CD4-positive, alpha-beta T cell treated with Interleukin-21 for 1 hour (primary cell): ENCODE measurements at regions not wholly inside any gene's neighbourhood (a gene's known extent, or its start where the extent isn't known, plus 50 kb on each side); places are given as distances from the start of the nearest gene placed in this dataset.
"Not testable (repeated sequence)": the region's sequence is repeated elsewhere in the genome, so short reads cannot be mapped to it uniquely, and the experiment has no call there.

Source experiments
- DNase-seq: peaks from one replicate; pipeline ENCODE4 v3.0.0-alpha.2; 2020

GRCh38 chr3:69480986-69481385 is 95.1 kb upstream of the FRMD4B start:
- DNase-seq: not testable (repeated sequence)

DNA sequence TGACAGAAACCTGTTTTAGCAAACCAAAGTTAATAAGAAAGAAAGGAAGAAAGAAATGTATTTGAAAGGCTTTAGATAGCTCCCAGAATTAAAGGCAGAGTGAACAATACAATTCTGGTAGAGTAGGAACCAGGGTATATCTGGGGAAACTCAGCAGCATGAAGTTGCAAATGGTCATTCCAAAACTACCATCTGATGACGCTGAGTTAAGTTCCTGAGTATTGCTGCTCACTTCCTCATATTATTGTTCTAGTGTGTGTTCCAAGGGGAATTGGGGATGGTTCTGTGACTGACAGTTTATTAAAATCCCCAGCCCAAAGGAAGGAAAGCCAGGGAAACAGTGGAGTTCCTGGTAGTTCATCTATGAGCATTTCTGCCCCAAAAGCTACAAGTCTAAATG is 88.3 kb upstream of the FRMD4B start:
- DNase-seq: no peak

DNA sequence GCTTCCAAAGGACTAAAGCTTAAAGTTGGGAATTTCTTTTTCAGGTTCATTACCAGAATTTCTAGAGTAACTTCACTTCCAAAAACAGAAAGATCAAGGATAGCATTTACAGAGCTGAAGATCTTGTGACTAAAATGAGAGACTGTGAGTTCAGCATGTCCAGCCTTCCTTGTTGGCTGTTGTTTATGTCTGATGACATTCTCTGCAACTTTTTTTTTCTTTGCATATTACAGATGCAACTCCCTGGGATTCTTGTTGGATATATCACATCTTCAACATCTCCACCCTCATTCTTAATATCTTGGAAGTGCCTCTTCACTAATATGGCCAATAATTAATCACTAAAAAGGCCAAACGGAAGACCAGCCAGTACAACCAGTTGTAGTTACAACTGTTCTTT is 86.2 kb upstream of the FRMD4B start:
- no peak for DNase-seq

- no peak for DNase-seq
These were observed 77.6 kb upstream of the FRMD4B start for GRCh38 chr3:69463531-69463930.

DNA sequence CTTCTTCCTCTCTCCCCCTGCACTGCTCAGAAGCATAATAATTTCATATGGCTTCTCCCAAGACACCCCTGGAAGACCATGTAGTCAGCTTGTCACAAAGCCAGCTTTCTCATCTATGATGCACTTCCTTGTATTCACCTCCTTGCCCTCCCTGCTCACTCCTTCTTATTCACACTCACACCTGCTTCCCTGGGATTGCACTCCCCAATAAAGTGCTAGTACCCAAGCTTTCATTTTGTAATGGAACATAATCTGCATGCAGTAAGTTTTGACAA is 76.9 kb upstream of the FRMD4B start:
- DNase-seq: no peak

- DNase-seq: no peak
These were observed 76.3 kb upstream of the FRMD4B start for GRCh38 chr3:69462022-69462825.

GRCh38 chr3:69460034-69460433 is 74.1 kb upstream of the FRMD4B start:
- no peak for DNase-seq

GRCh38 chr3:69458803-69459365 is 73.0 kb upstream of the FRMD4B start:
- DNase-seq: no peak

- no peak for DNase-seq
These were observed 70.7 kb upstream of the FRMD4B start for GRCh38 chr3:69456631-69457030.

GRCh38 chr3:69454204-69454787 is 68.4 kb upstream of the FRMD4B start:
- no peak for DNase-seq

DNA sequence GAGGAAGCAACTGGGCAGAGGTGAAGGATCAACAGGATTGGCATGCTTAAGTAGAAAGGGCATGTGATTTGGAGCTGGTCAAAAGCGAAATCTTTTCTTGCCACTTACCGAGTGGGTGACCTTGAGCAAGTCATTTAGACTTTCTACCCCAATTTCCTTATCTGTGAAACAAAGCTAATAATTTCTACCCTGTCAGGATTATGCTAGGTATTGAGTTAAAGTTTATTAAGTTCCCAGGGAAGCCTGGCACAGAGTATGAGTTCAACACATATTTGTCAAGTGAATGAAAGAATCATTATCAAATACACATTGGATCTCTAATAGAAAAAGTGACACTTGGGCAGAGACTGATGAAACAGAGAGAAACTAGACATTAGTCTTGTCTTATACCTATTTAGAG is 66.4 kb upstream of the FRMD4B start:
- no peak for DNase-seq

- DNase-seq: no peak
These were observed 65.7 kb upstream of the FRMD4B start for GRCh38 chr3:69451594-69451993.

GRCh38 chr3:69448877-69449276 is 63.0 kb upstream of the FRMD4B start:
- DNase-seq: no peak

DNA sequence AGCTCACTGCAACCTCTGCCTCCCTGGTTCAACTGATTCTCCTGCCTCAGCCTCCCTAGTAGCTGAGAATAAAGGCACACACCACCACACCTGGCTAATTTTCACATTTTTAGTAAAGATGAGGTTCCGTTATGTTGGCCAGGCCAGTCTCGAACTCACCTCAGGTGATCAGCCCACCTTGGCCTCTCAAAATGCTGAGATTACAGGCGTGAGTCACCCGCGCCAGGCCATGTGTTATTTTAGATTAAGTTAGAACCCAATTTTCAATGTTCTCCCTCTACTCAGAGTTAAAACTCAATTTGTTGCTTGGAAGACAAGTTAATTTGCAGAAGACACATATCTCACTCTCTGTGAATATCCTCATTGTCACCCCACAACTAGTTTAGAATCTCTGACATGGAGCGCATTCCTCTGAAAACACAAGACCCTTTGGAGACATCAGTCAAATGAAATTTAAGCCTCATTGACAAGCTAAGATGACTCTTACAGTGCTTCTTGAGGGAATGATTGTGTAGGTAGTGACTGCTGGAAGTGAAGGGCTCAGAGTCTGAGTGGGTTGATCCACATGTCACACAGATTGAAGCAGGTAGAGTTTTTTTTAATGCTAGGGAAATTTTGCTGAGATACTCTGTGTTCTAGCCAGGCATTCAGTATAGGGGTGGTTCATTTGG is 60.6 kb upstream of the FRMD4B start:
- no peak for DNase-seq

DNA sequence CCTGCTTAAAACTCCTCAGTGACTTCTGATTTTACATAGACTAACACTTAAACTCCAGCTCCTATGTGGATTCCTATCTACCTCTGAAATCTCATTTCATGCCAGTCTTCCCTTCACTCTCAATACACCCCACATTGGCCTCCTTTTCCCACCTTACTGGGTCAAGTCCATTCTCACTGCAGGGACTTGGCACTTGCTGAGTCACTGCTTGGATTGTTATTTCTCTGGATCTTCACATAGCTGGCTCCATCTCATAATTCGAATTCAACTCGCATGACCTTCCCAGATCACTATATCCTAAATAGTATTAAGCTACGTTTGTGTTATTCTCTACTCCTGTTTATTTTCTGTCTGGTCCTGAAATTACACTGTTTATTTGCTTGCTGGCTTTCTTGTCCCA is 59.6 kb upstream of the FRMD4B start:
- DNase-seq: no peak

DNA sequence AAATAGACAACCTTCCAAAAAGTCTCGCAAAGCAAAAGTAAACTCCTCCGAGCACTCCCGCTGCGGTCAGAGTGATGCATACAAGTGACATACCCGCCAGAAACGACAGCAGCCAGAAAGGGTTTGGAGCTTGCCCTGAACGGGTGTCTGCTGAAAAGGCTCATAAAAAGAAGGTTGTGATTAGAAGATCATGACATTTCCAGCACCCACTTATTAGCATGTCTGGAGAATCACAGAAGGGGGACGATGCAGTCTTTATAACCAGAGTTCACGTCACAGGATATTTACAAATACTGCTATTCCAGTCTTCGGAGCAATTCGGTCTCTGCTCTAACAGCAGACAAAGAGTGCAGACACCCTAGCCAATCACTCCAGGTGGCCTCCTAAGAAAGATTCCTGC is 59.1 kb upstream of the FRMD4B start:
- no peak for DNase-seq

DNA sequence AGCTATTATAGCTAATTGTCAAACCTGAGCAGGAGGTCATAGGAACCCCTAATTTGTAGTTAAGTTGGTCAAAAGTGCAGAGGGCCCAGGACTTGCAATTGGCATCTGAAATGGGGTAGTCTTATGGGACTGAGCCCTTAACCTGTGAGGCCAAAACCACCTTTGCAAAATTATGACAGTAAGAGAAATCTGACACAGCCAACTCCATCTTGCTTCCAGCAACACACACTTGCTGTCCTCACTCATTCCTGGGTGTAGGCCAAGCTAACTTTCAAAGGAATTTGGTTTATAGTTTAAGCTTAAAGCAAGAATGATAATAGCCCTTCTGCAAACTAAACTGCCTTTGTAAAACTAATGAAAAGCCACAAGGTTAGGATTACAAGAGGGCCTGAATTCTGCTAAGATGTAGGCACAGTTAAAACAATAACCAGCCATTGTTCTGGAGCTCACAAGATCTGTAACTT is 57.6 kb upstream of the FRMD4B start:
- DNase-seq: no peak

GRCh38 chr3:69442771-69443311 is 57.0 kb upstream of the FRMD4B start:
- DNase-seq: no peak

DNA sequence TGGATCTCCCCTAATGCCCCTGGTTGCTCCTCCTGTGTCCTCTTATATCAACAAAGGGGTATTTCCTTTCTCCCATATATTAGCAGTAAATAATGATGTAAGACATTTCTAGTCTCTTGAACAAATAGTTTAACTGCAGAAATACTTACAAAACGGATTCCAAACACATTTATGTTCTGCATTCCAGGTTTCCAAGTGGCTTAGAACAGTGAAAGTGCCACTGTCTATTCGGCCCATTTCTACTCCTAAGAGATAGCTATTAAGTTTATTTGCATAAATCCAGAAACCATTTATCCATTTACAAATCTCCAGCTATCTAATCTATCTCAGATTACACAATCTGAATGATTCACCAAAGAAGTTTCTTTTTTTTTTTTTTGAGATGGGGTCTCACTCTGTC is 55.8 kb upstream of the FRMD4B start:
- no peak for DNase-seq

DNA sequence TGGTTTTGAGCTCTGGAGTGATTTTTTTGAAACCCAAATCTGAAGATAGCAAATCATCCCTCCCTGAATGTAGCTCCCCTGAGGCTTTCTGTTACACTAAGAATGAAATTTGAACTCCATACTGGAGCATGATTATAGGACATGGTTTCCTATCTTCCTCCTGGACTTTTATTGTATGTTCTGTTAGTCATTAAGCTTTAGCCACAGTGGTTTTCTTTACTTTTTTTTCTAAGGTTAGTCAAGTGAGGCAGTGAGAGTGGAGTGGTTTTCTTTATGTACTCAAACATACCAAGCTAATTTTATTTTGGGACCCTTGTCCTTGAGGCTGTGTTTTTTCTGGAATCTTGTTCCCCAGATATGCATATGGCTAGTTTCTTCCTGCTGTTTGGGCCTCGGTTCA is 55.2 kb upstream of the FRMD4B start:
- DNase-seq: no peak

DNA sequence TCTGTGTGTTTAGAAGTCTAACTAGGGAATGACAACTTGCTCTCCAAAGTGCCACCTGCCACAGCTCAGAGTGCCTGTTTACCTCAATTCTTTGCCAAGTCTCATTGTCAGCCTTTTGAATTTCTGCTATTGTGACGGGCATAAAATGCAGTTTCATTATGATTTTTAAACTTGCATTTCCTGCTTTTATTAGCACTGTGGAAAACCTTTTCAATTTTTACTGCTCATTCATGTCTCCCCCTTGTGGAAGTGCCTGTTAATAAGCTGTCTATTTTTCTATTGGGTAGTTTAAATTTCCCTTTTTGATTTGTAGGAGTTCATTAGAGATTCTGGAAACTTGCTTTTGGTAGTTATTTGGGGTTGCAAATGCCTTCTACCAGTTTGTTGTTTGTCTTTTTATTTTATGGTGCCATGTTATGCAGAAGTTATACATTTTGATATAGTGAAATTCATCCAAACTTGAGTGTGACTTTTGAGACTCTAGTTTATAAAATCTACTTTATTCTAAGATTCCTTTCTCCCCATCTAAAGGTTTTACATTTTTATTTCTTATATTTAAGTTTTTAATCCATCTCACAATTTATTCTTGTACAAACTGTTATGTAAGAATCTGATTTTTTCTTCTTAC is 53.9 kb upstream of the FRMD4B start:
- peak; percentile 35 for DNase-seq

DNA sequence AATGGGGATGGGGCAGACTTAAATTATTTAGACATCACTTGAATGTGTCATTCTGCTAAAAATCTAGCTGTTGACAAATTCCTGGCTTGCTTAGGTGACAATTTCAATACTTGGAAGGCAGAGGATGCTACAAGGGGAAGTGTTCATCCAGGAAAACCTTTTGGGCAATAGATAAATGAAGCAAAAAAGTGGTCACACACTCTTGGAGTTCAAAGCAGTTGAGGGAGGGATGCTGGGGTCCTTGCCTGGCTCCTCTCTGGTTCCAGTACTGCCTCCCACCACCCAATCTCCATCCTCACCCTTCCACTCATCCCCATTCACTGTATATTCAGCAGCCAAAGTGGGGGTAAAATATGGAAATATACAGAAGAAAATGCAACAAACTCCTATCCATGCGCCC is 52.6 kb upstream of the FRMD4B start:
- no peak for DNase-seq
